Stimulated activated CD8-positive, alpha-beta memory T cell treated with anti-CD3 and anti-CD28 coated beads, Interleukin-7, amount 100 ng/mL, for 4 hours (primary cell): ENCODE measurements at regions not wholly inside any gene's neighbourhood (a gene's known extent, or its start where the extent isn't known, plus 50 kb on each side); places are given as distances from the start of the nearest gene placed in this dataset.
"Not testable (repeated sequence)": the region's sequence is repeated elsewhere in the genome, so short reads cannot be mapped to it uniquely, and the experiment has no call there.

Source experiments
- DNase-seq, 2 donors: peaks; one replicate each; pipeline ENCODE4 v3.0.0-alpha.2; 2020; ENCODE audit warnings: low read depth in 2 of 2

DNA sequence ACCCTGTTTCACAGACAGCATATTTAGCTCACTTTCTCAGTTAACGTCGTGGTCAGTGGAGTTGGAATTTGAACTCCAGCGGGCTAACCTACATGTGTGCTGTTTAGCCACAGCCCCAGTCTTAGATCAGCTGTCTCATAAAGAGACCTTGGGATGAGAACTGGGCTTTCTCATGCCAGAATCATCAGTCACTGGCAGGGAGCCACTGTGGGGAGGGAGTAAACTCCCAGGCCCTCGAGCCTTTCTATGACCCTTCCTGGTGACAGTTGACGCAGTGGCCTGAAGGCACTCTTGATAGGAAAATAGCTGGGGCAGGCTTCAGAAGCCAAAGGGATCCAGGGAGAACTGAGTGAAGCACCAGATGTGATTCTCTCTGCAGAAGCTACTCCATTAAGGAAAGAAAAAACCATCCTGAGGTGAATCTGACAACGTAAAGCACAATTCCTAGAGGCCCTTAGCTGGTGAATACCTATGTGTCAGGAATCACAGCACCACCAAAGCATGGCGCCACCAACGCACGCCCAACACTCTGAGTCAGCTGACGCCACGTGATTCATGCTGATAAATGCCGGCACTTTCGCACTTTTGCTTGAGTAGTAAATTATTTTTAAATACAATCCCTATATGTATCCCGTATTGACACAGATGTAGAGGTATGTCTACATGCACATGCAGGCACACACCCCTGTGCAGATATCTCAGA, 279.6 kb upstream of the TMEM132C start:
- DNase-seq, result no peak

DNA sequence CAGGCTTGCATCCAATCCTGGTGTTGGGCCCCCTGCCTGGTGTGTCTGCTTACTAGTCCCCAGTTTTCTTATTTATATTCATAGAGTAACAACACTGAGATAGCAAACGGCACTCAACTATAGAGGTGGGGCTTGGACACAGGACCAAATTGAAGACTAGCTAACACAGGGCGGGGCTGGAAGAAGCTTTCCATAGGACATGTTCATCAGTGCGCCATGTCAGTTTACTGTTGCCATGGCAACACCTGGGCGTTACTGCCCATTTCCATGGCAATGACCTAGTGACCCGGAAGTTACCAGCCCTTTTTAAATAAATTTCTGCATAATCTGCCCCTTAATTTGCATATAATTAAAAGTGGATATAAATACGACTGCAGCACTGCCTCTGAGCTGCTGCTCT, 275.5 kb upstream of the TMEM132C start:
- no peak for DNase-seq

DNA sequence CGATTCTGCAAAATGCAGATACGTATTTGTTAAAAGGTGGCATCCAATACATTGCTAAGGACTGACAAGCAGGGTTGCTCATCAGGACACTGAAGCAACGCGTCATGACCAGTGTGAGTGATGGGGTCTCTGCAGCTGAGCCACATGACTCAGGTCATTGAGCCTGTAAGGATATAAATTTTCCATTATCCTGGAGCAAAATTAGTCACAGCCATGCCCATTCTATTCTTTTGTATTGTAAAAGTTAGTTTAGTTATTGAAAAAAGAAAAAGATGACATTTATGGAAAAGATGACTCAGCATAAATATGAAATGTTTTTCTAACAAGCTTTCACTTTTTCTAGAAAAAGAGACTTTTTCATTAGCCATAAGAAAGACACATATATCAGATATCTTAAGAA, 268.0 kb upstream of the TMEM132C start:
- DNase-seq, result no peak

DNA sequence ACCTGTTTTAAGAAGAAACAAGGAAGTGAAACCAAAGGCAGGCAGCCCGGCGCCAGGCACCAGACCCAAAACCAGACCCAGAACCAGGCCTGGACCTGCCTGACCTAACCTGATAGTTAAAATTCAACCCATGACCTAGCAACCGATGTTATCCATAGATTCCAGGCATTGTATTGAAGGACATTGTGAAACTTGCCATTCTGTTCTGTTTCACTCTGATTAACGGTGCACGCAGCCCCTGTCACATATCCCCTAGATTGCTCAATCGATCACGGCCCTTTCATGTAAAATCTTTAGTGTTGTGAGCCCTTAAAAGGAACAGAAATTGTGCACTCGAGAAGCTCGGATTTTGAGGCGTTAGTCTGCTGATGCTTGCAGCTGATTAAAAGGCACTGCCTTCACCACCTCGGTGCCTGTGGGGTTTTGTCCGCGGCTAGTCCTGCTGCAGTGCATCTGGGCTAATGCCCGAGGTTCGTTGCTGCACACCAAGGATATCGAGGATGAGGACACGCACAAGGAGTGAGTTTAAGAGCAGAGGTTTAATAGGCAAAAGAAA, 262.5 kb upstream of the TMEM132C start:
- no peak for DNase-seq

DNA sequence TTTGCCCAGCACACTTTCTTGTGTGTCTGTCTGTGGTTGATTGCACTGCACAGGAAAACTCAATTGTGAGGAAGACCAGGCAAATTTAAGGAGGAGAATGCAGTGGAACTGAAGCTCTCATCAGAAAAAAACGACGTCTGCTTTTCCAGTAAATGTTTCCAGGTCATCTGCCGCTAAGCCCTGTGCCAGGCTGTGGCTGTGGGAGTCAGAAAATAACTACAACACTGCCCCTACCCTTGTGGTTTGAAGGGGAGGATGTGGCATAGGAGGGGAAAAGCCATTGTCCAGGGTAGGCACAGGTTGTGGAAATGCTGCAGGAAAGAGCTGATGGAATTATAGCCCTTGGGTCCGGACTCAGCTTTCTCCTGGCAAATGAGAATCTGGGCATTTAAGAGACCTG, 259.7 kb upstream of the TMEM132C start:
- DNase-seq, result no peak

DNA sequence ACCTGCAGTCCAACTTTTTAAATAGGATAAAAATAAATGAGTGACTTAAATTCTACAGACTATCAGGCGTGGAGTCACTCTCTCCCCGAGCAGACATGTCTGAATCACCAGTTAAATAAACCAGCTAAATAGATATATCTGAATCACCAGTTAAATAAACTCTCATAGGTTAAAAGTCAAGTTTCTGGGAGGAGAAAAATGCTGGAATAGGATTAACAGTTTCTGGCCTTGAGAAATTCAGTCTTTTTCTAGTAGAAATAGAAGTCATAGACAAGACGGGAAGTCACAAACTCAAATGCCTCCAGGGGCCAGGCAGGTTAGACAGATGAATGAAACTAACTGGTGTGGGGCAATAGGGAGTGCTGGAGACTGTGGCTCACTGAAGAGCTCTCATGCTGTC, 258.6 kb upstream of the TMEM132C start:
- no peak for DNase-seq

DNA sequence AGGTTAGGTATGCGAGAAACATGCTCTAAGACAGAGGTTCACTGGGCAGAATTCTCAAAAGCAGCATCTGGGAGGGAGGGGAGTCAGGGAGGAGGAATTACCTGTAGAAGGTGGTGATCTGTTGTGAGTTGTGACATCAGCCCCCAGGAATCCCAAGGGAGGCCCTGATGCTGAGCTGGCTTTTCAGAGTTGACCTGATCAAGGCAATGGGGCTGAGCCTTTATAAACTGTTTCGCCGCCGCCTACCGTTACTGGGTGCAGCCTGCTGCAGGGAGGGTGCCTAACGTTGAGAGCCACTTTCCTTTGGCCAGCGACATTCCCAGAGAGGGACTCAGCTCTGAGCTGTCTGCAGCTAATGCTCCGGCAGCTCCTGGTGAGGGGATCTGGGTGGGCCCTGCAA, 257.9 kb upstream of the TMEM132C start:
- no peak for DNase-seq

DNA sequence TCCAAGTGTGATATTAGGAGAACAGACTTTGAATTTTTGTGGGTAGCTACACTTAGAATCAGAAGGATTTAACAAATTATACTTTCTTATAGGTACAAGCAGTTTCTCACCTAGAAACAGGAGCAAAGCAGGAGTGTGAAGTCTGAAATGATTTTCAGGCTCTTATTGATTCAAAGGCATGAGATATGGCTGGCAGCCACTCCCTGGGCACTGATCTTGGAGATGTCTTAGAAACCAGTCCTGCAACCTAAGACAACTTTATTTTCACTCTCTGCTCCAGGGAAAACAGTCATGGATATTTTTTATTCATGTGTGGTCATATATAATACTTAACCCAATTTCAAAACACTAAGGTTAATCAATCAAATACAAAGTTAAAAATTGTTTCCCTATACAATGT, 254.9 kb upstream of the TMEM132C start:
- no peak for DNase-seq

DNA sequence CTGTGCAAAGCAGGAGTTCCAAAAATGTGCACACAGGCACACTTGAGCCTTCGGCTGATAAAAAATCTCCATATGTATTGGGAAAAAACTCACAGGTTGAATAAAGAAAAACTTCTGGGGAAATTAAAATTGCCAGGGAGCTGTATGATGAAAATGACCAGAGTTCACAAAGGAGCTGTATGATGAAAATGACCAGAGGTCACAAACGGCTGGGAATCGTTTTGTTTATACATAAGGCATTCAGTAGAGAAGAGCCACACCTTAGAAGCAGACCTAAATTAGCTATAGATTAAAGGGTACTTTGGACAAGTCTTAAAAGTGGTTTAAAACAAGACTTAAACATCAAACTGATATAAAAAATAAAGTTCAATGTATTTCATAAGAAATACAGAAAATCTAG, 251.7 kb upstream of the TMEM132C start:
- no peak for DNase-seq

DNA sequence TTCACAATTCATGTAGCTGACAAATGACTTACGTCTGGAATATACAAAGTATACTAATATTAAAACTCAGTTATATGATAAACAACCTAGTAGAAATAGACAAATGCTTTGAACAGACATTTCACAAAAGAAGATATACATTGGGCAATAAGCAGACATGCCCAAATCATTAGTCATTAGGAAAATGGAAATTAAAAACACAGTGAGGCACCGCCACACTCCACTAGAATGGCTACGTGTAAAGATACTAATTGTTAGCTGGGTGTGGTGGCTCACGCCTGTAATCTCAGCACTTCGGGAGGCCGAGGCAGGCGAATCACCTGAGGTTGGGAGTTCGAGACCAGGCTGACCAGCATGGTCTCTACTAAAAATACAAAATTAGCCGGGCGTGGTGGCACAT, 248.9 kb upstream of the TMEM132C start:
- no peak for DNase-seq

DNA sequence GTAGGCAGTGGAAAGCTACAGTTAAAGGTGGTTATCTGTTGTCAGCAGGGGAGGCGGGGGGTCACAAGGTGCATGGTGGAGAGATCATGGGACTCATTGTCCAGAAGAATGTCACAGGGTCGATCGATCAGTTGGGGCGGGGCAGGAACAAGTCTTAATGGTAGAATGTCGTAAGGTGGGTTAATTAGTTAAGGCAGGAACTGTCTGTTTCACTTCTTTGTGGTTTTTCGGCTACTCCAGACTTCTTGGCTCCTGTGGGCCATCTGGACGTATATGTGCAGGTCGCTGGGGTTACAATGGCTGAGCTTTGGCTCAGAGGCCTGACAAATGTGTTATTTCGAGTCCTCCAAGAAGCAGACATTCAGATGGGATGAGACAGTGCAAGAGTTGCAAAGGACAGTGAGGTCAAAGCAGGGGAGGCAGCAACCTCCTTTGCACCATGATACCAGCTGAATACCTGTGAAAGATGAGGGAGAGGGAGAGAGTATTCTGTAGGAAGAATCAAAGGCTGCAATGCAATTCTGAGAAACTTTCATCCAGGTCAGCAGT, 246.9 kb upstream of the TMEM132C start:
- no peak for DNase-seq

DNA sequence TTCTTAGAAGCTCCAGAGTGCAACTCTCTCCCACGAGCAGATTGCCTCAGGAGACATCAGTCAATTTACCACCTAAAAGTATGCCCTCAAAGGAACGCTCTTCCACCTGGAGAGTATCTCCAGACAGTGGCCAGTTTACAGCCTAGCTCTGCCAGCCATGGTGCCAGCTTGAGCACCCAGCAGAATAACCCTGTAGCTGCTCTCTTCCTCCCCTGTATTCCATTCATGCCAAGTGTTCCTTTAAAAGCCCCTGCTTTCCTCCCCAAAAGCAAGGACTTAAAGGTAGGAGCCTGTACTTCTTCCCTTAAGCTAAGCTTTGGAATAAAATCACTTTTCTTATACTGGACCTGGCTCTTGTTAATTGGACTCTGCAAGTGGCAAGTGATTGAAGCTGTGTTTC, 245.4 kb upstream of the TMEM132C start:
- DNase-seq, result no peak

DNA sequence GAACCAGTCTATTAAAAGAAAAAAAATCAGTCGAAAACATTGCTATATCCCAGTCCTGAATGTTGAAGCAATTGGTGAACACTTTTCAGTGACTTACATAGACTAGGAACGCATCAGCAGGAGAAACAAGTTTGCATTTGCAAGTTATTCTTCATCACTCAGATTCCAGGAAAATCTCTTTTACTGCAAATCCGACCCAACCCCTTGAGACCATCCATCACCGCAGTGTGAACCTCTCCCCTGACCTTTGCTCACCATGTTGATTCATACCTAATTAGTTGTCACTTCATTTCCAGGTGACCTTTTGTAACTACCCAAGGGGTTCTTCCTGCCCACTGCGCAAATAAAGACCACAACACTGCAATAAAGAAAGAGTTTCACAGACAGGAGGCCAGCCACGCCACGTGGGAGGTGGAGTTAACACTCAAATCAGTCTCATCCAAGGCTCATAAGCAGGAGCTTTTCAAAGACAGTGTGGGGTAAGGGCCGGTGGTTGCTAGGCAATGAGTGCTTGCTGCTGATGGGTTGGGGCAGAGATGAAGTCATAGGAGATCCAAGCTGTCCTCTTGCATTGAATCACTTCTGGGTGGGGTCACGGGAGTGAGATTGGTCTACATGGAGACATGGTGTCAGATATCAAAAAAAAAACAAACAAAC, 241.3 kb upstream of the TMEM132C start:
- DNase-seq, result no peak

DNA sequence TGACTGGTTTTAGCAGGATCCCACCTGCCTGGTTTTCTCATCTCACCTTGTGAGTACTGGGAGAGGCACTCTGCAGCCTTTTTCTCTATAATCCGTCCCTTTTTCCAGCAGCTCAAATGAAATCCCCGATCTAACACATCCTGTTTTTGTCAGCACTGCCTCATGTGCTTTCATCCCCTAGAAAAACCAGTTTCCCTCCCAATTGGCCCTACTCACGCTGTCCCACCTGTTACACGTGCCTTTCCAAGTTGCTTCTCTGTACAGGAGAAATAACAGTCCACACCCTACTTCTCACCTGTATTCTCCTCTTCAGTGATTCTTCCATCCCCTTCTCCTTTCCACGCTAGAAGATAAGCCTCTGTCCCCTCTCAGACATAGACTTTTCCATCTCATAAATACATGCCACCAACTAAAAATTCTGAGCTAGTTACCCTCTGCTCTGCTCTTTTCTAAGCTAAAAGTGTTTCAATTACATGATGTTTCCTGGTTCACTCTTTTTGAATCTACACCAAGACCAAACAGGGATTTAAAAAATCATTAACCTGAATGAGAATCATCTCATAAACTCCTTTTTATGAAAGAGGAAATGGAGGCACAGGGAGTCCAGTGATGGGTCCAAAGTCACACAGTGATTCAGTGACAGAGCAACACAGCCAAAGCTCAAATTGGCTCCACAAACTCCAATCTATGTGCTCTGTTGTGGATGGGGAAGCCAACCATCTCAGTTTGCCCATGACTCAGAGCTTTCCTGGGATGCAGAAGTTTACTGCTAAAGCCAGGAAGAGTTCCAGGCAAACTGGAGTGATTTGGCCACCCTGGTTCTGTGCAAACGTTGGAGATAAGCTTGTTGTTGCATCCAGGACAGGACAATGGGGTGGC, 240.0 kb upstream of the TMEM132C start:
- no peak for DNase-seq

DNA sequence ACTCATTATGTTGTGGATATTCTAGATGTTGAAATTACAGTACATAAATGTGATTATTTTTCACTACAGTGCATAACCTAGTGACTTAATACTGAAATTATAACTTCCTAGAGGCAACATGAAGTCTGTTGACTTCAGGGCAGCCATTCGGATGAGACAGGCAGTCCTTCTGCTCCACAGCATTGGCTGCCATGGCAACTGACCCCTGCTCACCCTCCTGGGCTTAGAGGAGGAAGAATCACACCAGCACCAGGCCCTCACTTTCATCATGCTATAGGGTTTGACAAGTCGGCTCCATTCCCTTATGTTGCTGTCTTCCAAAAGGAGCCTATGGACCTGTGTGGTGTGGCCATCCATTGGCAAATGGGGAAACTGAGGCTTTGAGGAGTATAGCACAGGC, 233.5 kb upstream of the TMEM132C start:
- no peak for DNase-seq

DNA sequence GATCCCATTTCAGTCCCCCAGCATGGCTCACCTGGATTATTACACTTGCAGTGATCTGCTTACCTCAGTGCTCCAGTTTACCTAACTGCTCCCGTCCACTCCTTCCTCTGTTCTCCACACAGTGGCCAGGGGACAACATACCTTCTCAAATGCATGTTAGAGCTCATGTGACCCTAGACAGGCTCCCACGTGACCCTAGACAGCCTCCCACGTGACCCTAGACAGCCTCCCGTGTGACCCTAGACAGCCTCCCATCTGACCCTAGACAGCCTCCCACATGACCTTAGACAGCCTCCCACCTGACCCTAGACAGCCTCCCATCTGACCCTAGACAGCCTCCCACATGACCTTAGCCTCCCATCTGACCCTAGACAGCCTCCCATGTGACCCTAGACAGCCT, 226.0 kb upstream of the TMEM132C start:
- no peak for DNase-seq

DNA sequence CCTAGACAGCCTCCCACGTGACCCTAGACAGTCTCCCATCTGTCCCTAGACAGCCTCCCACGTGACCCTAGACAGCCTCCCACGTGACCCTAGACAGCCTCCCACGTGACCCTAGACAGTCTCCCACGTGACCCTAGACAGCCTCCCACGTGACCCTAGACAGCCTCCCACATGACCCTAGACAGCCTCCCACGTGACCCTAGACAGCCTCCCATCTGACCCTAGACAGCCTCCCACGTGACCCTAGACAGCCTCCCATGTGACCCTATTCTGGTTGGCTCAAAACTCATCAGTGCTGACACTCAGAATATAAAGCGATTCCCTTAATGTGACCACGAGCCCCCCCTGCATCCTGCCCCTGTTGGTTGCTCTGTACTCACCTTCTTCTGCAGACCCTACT, 224.7 kb upstream of the TMEM132C start:
- DNase-seq, result not testable (repeated sequence)

DNA sequence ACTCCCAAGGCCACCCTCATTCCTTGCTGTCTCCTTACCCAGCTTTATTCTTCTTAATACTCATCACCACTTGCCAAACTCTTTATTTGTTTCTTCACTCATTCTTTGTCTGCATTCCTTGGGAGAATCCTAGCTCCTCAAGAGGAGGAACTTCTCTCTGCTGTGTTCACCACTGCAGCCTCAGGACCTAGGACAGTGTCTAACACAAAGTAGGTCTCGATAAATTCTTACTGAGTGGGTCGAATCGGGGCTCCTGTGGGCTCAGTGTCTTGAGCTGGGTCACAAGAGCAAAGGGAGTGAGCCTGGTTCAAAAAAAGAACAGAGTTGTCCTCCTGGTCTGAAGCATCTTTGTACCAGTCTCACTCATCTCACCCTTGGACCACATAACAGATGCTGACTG, 224.1 kb upstream of the TMEM132C start:
- no peak for DNase-seq

DNA sequence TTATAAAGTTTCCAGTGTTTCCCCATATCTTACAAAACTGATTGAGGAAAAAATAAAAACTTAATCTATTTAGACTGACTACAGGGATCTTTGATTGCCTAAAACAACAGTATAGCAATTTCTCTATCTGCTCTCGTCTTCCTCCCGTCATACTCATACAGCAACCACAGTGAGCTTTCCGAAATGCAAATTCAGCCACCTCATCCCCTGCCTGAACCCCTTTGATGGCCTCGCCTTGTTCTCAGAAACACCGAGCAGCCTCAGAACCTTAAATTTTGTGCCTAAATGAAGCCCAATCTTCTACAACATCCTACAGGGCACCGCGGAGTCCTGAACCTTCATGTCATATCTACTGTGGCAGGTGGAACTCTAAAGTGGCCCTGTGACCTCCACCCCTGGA, 223.7 kb upstream of the TMEM132C start:
- DNase-seq, result no peak

DNA sequence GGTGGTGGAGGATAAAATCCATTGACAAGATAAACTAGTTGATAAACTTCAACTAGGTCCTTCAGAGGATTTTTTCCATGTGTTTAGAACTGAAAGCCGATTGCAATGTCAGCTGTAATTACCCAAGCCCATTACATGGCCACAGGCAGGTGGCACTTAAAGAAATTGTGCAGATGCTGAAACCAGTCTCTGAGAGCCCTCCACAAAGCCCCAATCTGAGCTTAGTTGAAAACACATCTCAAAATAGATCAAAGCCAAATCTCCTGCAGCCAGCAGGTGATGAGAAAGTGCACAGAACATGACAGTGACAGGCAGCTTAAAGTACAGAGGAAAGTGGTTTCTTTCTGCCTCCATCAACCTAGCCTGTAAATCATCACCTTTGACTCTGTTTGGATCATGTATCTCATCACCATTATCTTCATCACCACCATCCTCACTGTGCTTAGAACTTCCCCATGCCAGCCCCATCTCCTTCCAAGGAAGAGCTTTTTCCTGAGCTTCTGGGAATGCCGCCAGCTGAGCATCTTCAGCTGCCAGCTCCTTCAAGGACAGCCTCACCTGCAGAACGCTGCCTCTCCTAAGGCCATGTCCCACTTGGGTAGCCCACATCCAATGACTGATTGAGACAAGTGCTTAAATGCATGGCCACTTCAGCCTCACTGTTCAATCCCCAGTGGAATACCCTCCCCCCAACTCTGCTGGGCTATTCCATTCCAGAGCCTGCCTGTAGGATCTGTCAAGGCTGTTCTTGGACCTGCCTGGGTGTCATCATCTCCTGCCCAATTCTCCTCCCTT, 219.5 kb upstream of the TMEM132C start:
- DNase-seq, result no peak

DNA sequence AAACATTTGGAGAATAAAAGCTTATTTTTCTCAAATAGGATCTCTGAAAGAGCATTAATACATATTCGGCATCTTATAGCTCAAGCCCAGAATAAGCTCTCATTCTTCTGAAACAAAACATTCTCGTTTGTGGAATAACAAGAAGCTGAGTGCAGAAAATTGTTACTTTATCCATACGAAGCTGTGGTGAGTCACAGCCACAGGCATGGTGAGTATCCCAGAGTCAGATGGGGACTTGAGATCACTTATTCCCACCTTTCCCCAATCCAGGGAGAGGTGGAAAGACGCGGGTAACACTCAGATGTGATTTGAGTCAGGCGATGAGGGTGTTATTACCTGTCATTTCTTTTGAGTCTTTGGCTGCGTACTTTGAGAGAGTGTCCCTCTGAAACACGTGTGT, 214.6 kb upstream of the TMEM132C start:
- no peak for DNase-seq
